GM10266 (cell line): ENCODE measurements at regions not wholly inside any gene's neighbourhood (a gene's known extent, or its start where the extent isn't known, plus 50 kb on each side); places are given as distances from the start of the nearest gene placed in this dataset.

Experiments
- DNase-seq: peaks from one replicate; pipeline ENCODE4 v3.0.0; 2012; ENCODE audit errors: extremely low spot score
- TF ChIP-seq, protein P1 (sequence below): IDR thresholded peaks from 2 replicates; pipeline ENCODE4 v1.5.1; 2012; ENCODE audit warnings: mild to moderate bottlenecking, low read depth; ENCODE audit not compliant: control insufficient read depth, insufficient read depth; ENCODE audit errors: missing control alignments

DNA sequence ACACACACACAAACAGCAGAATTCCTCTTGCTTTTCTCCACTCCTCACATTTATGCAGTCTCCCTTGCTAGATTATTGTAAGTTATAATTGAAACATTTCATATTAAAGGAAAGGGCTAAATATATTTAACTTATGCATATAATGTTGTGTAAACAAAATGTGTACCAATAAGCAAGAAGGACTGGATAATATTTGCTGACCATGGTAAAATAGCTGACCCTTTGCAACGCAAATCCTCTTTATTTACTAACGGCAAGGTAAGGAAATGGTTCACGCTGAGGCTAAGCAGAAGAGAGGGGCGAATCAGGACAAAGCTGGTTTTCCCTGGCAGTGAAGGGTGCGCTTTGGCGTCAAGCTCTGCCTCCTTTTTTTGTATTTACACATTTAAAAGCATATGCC is 154.2 kb upstream of the IRX4 start:
- TF ChIP-seq, protein P1, sequence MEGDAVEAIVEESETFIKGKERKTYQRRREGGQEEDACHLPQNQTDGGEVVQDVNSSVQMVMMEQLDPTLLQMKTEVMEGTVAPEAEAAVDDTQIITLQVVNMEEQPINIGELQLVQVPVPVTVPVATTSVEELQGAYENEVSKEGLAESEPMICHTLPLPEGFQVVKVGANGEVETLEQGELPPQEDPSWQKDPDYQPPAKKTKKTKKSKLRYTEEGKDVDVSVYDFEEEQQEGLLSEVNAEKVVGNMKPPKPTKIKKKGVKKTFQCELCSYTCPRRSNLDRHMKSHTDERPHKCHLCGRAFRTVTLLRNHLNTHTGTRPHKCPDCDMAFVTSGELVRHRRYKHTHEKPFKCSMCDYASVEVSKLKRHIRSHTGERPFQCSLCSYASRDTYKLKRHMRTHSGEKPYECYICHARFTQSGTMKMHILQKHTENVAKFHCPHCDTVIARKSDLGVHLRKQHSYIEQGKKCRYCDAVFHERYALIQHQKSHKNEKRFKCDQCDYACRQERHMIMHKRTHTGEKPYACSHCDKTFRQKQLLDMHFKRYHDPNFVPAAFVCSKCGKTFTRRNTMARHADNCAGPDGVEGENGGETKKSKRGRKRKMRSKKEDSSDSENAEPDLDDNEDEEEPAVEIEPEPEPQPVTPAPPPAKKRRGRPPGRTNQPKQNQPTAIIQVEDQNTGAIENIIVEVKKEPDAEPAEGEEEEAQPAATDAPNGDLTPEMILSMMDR: no peak
- DNase-seq: no peak

DNA sequence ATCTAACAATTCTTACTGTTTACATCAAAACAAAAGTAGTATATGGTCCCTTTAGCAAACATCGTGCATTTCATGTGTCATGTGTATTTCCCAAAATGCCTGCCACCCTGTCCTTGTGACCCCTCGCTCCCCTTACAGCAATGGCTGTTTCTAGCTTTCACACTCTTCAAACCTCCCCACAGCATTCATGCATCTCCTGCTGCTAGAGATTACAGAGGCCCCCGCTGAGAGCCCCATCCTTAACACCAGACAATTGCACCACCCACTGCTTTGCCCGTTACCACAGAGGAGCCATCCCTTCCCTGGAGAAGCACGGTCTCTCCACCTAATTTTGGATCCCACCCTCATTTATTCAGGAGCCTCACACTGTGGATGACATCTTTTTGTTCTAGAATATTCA is 149.7 kb upstream of the IRX4 start:
- DNase-seq: no peak
- TF ChIP-seq, protein P1: no peak

DNA sequence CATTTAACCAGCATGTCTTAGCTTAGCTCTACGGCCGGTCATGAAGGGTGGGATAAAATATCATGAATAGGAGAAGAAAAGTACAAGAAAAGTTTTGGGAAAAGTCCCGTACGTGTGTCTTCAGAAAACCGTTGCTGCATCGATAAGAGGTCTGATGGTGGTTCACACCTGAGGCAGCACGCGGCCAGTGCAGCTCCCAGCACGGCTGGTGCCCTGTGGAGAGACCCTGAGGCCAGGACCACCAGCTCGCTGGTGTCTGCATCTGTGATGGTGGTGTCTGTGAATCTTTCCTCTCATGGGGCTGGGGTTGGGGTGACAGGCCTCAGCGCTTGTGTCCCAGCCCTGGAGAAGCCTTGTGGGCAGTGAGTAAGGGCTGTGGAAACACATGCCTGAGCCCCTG is 148.9 kb upstream of the IRX4 start:
- TF ChIP-seq, protein P1: no peak
- DNase-seq: no peak

DNA sequence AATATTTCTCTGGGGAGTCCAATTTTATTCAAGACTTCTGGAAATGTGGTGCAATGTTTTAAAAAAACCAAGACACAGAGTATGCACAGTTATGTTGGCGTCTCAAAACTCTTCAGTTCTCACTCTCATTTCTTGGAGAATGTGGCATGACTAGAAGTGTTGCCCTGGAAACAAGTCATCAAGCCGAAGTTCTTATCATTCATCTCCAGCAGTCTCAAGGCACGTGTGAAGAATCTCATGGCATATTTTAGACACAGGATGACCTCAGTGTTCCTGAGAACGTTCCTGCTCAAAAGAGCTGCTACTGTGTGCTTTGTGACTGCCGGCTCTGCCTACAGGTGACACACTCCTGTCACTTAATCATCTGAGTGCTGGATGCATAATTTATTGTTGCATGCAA is 147.4 kb upstream of the IRX4 start:
- TF ChIP-seq, protein P1: no peak
- no peak for DNase-seq

DNA sequence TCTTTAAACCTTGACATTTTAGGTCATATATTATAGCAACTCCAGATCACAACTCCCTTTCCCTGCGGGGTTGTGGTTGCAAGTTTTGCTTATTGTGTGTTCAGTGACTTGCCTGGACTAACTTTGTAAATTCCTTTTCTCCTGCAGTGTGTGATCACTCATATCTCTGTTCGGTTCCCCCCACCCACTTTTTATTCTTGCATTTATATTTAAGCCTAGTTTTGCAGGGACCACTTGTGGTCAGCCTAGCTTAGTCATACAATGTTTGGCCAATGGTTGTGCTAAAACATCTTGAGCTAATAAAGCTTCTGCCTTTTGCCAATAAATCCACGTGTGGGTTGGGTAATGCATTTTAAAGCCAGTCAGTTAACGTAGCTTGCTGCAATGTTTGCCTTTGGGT is 146.5 kb upstream of the IRX4 start:
- DNase-seq: no peak
- TF ChIP-seq, protein P1: no peak

DNA sequence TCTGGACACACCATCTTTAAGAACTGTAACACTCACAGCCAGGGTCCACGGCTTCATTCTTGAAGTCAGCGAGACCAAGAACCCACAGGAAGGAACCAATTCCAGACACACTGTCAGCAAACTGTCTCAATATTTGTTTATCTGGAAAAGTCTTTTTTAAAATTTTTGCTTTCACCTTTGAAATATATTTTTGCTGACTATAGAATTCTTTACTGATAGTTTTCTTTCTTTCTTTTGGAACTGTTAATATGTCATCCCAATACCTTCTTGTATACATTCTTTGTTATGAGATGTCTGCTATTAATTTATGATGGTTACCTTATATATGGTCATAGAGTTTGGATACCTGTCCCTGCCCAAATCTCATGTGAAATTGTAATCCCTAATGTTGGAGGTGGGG is 145.1 kb upstream of the IRX4 start:
- no peak for DNase-seq
- TF ChIP-seq, protein P1: no peak

DNA sequence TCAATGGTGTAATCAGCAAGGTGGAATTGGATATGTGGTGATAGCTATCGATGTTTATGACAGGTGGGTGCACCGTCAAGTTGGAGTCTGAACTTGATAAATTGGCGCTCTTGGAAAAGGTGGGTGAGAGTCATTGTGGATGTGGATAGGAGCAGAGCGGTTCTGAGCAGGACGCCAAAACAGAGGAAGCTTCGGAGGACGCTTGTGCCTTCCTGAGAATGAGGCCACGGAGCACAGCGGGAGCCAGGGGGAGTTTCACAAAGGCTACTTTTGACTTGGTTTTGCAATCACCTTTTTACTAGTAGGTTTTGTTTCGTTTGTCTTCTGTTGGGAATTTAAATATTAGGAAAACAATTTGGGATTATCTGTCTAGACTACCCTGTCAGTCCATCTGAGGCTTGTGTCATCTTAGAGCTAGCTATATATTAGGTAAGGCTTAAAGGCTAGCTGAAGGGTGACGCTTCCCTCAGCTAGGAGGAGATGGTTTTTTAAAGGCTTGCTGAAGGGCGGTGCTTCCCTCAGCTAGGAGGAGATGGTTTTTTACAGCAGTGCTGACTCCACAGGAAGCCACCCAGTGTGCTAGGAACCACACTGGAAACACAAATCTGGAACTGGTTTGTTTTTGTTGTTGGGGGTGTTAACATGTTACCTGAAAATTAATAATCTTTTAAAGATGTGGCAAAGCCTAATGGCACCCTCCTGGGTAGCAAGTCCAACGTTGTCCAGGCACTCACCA is 142.4 kb upstream of the IRX4 start:
- TF ChIP-seq, protein P1: no peak
- DNase-seq: no peak
